Left kidney (tissue), 1 donor: ENCODE measurements at regions not wholly inside any gene's neighbourhood (a gene's known extent, or its start where the extent isn't known, plus 50 kb on each side); places are given as distances from the start of the nearest gene placed in this dataset.

Experiments
- DNase-seq: peaks from one replicate; pipeline ENCODE4 v3.0.0-alpha.2; 2013

DNA sequence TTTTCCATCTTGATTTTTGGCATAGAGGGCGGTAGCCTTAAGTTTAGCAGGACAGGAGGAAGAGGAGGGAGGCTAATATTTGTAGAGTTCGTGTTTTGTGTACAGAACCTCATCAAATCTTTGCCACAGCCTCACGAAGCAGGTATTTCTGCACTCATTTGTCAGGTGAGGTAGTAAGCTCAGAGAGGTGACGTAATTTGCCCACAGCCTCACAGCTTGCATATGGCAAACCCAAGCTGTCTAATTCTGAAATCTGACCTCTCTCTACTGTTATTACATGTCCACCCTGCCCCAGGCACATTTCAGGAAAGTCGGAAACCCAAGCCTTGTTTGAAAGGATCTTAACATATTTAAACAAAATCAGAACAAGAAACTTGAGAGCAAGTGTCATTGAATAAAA is 91.1 kb upstream of the TPM1 start:
- no peak for DNase-seq

GRCh38 chr15:62953021-62953420 is 89.5 kb upstream of the TPM1 start:
- no peak for DNase-seq

- DNase-seq: no peak
Observed at GRCh38 chr15:62953496-62954045, 89.0 kb upstream of the TPM1 start.

DNA sequence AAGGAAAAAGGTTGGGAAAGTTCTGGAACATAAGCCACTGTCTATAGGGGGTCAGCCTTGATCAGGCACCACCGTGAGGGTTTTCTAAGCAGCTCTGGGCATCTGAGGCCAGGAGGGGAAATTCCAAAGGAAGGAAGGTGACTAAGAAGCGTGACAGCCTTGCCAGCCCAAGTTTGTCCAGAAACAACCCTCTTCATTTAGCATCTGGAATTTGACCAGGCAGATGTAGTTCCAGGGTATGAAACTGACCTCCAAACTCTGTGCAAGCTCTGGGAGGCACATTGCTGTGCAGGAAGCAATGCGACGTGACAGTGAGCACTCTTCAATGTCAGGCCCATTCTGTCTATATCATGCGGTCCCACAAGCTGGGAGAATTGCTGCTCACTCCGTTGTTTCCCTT is 85.4 kb upstream of the TPM1 start:
- DNase-seq: no peak

DNA sequence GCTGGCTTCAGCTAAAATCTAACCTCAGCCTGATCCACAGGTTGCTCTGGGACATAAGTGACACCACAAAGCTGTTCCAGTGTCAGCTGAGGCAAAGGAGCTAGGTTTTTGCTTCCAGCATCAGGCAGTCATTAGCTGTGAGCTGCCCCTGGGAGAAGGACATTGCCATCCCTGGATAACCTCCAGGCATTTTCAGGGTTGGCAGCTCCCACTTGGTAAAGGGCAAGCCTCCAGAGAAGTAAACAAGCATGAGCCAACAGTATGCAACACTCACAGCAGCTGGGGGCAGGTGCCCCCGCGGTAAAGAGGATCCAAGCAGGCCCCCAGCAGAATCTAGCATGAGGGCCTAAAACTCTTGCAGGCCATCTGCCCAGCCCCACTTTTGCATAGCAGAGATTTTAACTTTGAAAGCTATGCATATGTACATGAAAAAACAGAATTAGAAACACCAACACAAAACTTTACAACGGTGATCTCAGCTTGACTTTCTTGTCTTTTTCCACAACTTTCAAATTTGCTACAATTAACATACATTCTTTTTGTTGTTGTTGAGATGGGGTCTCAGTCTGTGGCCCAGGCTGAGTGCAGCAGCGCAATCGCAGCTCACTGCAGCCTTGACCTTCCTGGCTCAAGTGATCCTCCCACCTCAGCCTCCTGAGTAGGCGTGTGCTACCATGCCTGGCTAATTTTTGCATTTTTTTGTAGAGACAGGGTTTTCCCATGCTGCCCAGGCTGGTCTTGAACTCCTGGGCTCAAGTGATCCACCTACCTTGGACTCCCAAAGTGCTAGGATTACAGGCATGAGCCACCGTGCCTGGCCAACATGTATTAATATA is 83.8 kb upstream of the TPM1 start:
- DNase-seq: no peak

GRCh38 chr15:62961134-62961533 is 81.4 kb upstream of the TPM1 start:
- DNase-seq: no peak

DNA sequence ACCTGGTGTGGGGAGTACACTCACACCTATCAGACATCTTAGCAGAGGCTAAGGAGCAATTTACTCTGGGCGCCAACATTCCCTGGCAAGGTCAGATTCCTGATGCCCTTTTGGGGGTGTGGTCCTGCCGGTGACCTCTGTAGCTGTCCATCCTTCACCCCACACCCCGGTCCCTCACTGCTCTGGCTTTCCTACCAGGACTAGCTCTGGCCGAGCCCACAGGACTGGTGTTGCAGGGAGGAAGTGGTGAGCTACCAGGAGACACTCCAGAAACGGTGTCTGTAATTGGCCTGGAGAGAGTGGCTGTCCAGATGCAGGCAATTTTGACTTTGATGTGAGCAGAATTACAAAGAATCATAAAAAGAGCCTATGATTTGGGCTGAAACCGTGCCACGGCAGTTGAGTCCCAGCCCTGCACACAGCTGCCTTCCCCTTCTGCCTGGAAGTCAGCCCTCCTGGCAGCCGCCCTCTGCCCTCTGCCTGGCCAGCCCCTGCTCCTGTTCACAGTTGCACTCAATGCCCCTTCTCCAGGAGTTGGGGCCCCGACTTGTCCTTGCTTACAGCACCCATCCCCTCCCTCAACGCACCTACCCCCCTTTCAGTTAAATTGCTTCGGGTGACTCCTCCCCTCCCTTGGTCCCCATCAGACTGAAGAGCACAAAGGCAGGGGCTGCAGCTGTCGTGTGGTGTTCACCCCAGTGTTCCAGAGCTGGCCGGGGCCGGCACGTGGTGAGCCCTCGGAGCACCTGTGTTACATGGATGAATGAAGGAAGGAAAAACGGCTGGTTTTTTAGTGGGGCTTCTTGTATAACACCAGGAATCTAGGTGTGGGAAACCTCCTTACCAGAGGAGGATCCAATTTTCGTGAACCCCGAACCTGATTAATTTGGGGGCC is 80.2 kb upstream of the TPM1 start:
- DNase-seq: no peak

DNA sequence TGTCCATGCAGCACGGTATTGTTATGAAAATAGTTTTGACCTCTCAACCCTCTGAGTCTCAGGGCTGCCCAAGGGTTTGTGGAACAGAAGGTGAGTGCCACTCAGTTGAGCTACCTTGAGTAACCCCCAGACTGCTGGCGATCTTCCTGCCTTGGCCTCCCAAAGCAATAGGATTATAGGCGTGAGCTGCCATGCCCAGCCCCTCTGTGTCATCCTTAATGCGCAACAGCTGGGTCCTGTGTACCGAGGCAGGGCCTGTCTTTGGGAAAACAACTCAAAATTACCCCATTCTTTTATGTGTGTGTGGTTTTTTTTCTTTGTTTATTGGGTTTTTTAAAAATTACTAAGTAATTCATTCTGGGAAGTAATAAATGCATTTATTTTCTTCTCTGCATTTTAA is 78.3 kb upstream of the TPM1 start:
- no peak for DNase-seq

GRCh38 chr15:62966294-62967078 is 76.1 kb upstream of the TPM1 start:
- DNase-seq: no peak

DNA sequence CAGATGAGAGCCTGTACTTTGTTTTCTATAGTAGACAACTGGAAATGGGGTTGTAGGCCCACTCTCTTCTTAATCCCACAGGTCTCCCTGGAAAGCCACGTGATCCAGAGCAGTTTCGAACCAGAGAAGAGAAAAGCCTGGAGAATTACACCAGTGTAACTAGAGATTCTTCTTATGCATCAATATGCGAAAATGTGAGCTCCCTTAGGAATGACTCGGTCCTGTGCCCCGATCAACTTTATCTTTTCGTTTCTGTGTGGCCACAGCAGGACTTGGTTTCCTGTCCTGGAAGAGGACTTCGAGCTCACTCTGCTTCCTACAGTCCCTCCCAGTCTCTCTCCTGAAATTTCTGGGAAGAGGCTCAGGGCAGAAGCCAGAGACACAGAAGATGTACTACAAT is 73.8 kb upstream of the TPM1 start:
- DNase-seq: no peak

DNA sequence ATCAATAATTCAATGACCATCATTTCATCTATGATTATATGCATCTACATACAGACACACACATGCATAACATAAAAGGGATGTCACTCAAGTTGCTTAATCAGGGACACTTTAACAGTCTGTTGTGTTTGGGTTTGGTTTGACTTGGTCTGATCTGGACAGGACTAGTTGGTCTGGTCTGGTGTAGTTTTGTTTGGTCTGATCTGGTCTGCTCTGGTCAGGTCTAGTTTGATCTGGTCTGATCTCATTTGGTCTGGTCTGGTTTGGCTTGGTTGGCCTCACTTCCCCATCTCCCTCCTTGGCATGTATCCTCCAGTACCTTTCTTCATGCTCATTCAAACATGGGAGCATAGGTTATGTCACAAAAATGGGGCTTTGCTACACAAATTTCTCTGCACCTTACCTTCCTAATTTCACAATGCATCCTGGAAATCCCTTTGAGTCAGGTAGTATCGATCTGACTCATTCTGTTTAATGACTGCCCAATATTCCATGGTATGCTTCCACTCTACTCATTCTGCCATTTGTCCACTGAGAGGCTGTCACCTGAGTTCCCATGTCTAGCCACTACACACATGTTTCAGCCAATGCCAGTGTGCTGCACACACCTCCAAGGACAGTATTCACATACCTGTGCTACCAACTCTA is 73.0 kb upstream of the TPM1 start:
- DNase-seq: no peak

DNA sequence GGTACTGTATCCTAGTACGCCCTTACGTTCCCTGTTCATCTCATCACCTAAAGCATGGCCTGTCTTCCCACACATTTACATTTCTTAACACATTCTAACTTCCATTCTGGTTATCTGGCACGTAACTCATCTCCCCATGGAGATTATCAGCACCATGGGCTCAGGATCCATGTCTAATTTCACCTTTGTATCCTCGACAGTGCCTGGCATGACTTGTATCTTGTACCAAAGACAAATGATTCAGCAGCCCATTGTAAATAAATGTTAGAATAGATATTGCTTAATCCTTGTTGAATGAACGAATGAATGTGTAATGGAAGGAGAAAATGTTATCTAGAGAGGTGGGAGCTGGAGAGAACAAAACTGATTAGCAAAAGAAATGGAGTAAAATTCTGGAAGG is 69.7 kb upstream of the TPM1 start:
- DNase-seq: no peak

DNA sequence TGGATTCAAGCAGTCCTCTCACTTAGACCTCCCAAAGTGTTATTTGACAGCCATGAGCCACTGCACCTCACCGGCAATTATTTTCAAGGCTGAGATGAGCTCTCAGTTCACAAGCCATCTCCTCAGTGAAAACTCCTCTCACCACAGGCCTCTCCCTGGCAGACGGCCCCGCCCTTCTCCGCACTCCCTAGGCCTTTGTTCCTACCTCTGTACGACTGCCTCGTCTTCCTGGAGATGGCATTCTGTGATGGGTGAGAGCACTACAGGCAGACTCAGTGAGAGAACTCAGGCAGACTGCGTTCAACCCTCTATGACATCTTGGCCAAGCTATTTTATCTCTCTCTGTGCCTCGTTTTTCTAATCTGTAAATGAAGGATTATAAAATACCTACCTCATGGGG is 67.0 kb upstream of the TPM1 start:
- DNase-seq: no peak

DNA sequence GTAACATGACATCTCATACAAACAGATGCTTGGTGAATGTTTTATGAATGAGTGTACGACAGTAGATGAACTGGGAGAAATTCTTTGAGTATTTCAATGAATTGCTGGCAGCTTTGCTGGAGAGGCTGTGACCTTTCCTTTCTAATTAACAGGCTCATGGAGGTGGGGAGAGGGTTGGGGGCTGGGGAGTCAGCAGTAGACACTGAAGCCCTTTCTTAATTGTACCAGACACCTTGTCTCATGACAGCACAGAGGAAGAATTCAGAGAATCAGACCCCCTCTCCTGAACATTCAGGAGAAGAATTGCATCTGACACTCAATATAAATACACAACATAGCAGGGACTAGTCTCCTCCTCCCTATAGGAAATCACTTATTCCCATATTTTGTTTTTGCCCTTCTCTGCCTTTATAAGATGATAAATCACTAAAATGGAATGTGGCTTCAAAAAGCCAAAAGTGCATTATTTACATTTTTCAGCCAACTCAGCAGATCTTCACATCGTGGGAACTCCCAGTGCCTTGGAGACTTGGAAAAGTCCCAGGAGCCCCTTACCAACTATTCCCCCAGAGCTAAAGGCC is 66.2 kb upstream of the TPM1 start:
- DNase-seq: no peak

DNA sequence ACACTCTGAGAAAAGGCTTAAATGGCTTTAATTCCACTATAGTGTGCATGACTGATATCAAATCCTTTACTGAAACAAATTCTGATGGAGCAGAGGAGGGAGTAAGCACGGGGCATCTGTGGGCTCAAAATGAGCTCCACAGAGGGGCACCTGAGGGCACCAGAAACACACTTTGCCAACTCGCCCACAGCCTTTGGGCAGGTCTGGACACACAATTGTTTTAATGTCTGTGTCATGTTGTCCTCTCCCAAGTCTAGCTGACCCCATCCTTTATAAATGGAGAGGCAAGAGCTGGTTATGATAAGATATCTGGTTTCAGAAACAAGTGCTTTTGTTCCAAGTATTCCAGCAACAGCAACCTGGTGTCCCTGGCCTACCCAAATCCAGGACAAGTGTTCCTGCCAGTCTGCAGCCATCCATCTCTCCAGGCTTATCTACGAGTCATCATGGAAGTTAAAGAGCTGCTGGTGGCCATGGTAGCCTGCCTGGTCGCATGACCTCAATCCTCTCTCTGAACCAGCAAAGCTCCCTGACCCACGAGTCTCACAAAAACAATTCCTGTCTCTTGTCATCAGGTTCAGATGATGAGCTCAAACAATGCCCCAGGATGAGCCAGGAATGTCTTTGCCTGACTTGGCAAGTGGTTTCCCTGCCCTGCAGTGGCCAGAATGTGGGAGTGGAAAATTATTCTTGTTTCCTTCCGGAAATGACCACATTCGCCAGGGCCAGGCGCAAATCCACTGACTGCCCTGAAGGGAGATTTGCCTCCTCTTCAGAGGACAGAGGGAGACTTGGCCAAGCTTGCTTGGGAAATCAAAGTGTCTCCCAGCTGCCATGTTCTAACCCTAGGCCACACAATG is 64.4 kb upstream of the TPM1 start:
- no peak for DNase-seq

DNA sequence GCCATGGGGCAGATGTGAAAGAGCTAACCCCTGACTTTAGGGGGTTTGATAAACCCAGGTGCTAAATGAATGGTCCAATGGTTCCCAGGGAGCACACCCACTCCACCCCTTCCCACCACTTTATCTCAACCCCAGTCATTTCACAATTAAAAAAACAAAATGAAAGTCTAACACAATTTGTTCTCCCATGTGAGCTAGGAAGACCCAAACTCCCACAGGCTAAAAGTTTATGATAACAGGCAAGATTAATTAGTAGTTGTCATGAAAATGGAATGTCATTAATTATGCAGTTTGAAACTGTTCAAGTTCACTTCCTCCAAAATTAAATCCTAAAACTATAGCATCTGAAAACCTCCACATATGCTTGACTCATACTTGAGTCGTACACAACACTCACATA is 63.3 kb upstream of the TPM1 start:
- DNase-seq: no peak

DNA sequence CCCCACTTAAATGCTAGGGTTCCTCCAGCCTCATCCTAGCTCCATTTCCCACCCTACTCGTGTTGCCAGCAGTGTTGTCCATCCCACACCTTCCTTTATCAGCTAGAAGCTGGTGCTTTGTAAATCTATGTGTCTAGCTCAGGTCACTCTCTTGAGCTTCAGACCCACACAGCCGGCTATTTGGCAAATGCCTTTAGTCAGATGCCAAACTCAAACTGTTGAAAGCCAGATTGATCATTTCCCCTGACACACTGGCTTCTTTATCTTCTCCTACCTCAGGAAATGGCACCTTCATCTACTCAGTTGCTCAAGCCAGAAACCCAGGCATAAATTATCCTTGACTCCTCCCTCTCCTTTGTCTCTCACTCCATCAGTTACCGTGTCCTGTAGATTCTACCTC is 61.5 kb upstream of the TPM1 start:
- no peak for DNase-seq

DNA sequence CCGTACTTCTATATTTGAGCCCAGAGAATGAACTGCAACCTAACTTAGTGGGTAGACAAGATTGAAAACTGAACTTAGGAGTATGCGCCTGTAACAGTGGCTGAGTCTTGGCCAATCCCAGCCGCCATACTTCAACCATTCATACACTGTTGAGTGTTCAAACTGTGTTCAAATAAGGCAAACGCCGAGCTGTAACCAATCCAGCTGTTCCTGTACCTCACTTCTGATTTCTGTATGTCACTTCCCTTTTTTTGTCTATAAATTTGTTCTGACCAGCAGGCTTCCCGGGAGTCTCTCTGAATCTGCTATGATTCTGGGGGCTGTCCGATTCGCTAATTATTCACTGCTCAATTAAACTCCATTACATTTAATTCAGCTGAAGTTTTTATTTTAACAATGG is 58.6 kb upstream of the TPM1 start:
- no peak for DNase-seq

DNA sequence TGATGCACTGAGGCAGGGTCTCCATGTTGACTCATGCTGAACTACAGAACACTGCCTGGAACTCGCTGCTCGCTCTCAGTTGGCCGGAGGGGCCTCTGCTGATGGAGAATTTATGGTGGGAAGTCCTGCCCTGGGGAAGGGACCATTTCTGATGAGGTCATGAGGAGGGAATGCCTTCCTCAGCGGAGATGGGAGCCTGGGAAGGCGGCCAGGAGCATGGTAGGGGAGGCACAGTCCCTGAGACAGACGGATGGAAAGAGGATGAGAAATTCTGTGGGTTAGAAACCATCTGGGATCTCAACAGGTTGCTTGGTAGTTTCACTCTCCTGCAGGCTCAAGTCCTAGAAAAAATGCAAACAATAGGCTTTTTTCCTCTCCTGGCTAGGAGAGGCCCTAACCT is 56.8 kb upstream of the TPM1 start:
- no peak for DNase-seq

- no peak for DNase-seq
Observed at GRCh38 chr15:62986948-62987347, 55.6 kb upstream of the TPM1 start.
